Nephron (organoid): ENCODE measurements at regions not wholly inside any gene's neighbourhood (a gene's known extent, or its start where the extent isn't known, plus 50 kb on each side); places are given as distances from the start of the nearest gene placed in this dataset.

ENCODE experiments used
- H3K27ac Mint-ChIP-seq, 3 experiments: 2 replicates each; pipeline ENCODE4 v1.8.0; 2020; ENCODE audit warnings: mixed read lengths in 3 of 3, mild to moderate bottlenecking in 2 of 3, moderate library complexity in 1 of 3
- H3K27me3 Mint-ChIP-seq: 2 replicates; pipeline ENCODE4 v1.8.0; 2021; ENCODE audit warnings: low read depth, mild to moderate bottlenecking, moderate library complexity, mixed read lengths
- H3K36me3 Mint-ChIP-seq: 2 replicates; pipeline ENCODE4 v1.8.0; 2020; ENCODE audit warnings: low read depth, mixed read lengths
- H3K4me1 Mint-ChIP-seq: 2 replicates; pipeline ENCODE4 v1.8.0; 2020; ENCODE audit warnings: mixed read lengths
- H3K4me3 Mint-ChIP-seq, 3 experiments: 2 replicates each; pipeline ENCODE4 v1.8.0; 2020; ENCODE audit warnings: mild to moderate bottlenecking in 3 of 3, mixed read lengths in 3 of 3, moderate library complexity in 2 of 3
- H3K9me3 Mint-ChIP-seq: 2 replicates; pipeline ENCODE4 v1.8.0; 2020; ENCODE audit warnings: mixed read lengths
- CTCF ChIP-seq, 3 experiments: fragments of 200-600 bp; sonication (generic); IDR thresholded peaks; one replicate each; pipeline ENCODE4 v1.5.0; 2021; ENCODE audit warnings: antibody characterized with exemption in 3 of 3; ENCODE audit not compliant: unreplicated experiment in 3 of 3

- no peak overlapping the region for H3K4me3 Mint-ChIP-seq
- H3K36me3 Mint-ChIP-seq = no peaks in the 10 kb centered on the region
- no peak overlapping the region for H3K27ac Mint-ChIP-seq
- H3K4me1 Mint-ChIP-seq = peaks cover 18% of the 10 kb centered on the region
- no peak for TF ChIP-seq CTCF (IDR thresholded peaks at IDR 0.05; ENCODE audit: unreplicated experiment in 3 of 3)
- H3K27me3 Mint-ChIP-seq = peaks cover 45% of the 10 kb centered on the region
- no peaks in the 10 kb centered on the region for H3K9me3 Mint-ChIP-seq
Observed at GRCh38 chr1:22364764-22365163, 86.9 kb upstream of the ZBTB40 start.

- Mint-ChIP-seq H3K4me1 (peaks cover 18% of the 10 kb centered on the region), H3K4me3 (no peak overlapping the region), H3K9me3 (peaks cover 3% of the 10 kb centered on the region), H3K27ac (no peak overlapping the region), H3K36me3 (no peaks in the 10 kb centered on the region), H3K27me3 (peaks cover 42% of the 10 kb centered on the region)
- TF ChIP-seq CTCF (IDR thresholded peaks at IDR 0.05; ENCODE audit: unreplicated experiment in 3 of 3) = no peak
Observed at GRCh38 chr1:22365331-22366295, 86.0 kb upstream of the ZBTB40 start.

GRCh38 chr1:22366346-22366745, 85.3 kb upstream of the ZBTB40 start:
- peaks cover 37% of the 10 kb centered on the region for H3K27me3 Mint-ChIP-seq
- H3K4me1 Mint-ChIP-seq = peaks cover 18% of the 10 kb centered on the region
- no peak for TF ChIP-seq CTCF (IDR thresholded peaks at IDR 0.05; ENCODE audit: unreplicated experiment in 3 of 3)
- no peak overlapping the region for H3K27ac Mint-ChIP-seq
- H3K36me3 Mint-ChIP-seq = no peaks in the 10 kb centered on the region
- H3K4me3 Mint-ChIP-seq = no peak overlapping the region
- H3K9me3 Mint-ChIP-seq = peaks cover 3% of the 10 kb centered on the region

DNA sequence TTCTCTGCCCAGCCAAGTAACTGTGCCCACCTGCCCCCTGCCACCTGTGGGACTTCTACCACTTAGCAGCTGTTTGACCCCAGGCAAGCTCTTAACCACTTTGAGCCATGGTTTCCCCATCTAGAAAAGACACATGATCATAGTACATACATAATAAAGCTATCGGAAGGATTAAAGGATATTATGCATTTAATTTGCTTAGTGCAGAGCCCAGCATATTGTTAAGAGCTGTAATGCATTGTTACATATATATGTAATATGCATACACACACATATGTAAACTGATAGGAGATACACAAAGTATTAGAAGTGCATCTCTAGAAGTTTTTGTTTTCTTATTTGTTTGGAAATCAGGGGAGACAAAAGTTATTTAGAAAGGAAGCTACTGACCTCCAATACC, 83.5 kb upstream of the ZBTB40 start:
- Mint-ChIP-seq H3K9me3 (peaks cover 6% of the 10 kb centered on the region), H3K4me1 (peaks cover 18% of the 10 kb centered on the region), H3K36me3 (no peaks in the 10 kb centered on the region), H3K4me3 (no peak overlapping the region), H3K27ac (no peak overlapping the region), H3K27me3 (peaks cover 35% of the 10 kb centered on the region)
- no peak for TF ChIP-seq CTCF (IDR thresholded peaks at IDR 0.05; ENCODE audit: unreplicated experiment in 3 of 3)

GRCh38 chr1:22369294-22370189, 82.1 kb upstream of the ZBTB40 start:
- Mint-ChIP-seq H3K27ac (no peak overlapping the region), H3K9me3 (peaks cover 10% of the 10 kb centered on the region), H3K27me3 (peaks cover 36% of the 10 kb centered on the region), H3K36me3 (no peaks in the 10 kb centered on the region), H3K4me3 (no peak overlapping the region), H3K4me1 (peaks cover 8% of the 10 kb centered on the region)
- TF ChIP-seq CTCF (IDR thresholded peaks at IDR 0.05; ENCODE audit: unreplicated experiment in 3 of 3) = no peak
